Keratinocyte (primary cell): ENCODE measurements at regions not wholly inside any gene's neighbourhood (a gene's known extent, or its start where the extent isn't known, plus 50 kb on each side); places are given as distances from the start of the nearest gene placed in this dataset.

Experiments used
- DNase-seq: peaks from one replicate; pipeline ENCODE4 v3.0.0-alpha.2; 2011; ENCODE audit warnings: low read depth, missing footprints, low spot score
- FAIRE-seq: peaks from 2 replicates; lab custom pipeline; 2011; peaks lifted over from hg19 to GRCh38; lab: Jason Lieb, UNC
- H2AFZ ChIP-seq: 2 replicates; pipeline ENCODE4 v1.6.0; 2012; ENCODE audit warnings: low read length, control low read depth, inconsistent platforms; ENCODE audit not compliant: control insufficient read depth
- H3K27ac ChIP-seq: 2 replicates; pipeline ENCODE4 v1.5.1; 2011; ENCODE audit warnings: low read length; ENCODE audit not compliant: control insufficient read depth, insufficient read depth
- H3K27me3 ChIP-seq: 3 replicates; pipeline ENCODE4 v1.6.0; 2011; ENCODE audit warnings: low read length; ENCODE audit not compliant: control insufficient read depth, insufficient read depth; ENCODE audit errors: extremely low read depth
- H3K36me3 ChIP-seq, 2 experiments: 2 replicates in 1 of 2; 3 replicates in 1 of 2; pipeline ENCODE4 v1.5.1; 2011; ENCODE audit warnings: low read length in 2 of 2, mild to moderate bottlenecking in 1 of 2; ENCODE audit not compliant: control insufficient read depth in 2 of 2, insufficient read depth in 2 of 2; ENCODE audit errors: extremely low read depth in 1 of 2
- H3K4me1 ChIP-seq: 3 replicates; pipeline ENCODE4 v1.5.1; 2011; ENCODE audit warnings: low read length; ENCODE audit not compliant: control insufficient read depth, insufficient read depth; ENCODE audit errors: extremely low read depth
- H3K4me2 ChIP-seq: 3 replicates; pipeline ENCODE4 v1.6.0; 2011; ENCODE audit warnings: low read depth, low read length; ENCODE audit not compliant: control insufficient read depth, insufficient read depth; ENCODE audit errors: extremely low read depth
- H3K4me3 ChIP-seq, 3 experiments: fragments of 200-600 bp in 1 of 3; sonication (generic) in 1 of 3; 2 replicates in 2 of 3; 3 replicates in 1 of 3; pipeline ENCODE4 v1.5.1; 2011 to 2016; ENCODE audit warnings: low read length in 3 of 3, mild to moderate bottlenecking in 3 of 3, control low read depth in 2 of 3, inconsistent platforms in 1 of 3, low read depth in 1 of 3, mixed read lengths in 1 of 3, mixed run types in 1 of 3, moderate library complexity in 1 of 3; ENCODE audit not compliant: control insufficient read depth in 2 of 3, insufficient read depth in 2 of 3; ENCODE audit errors: extremely low read depth in 1 of 3
- H3K79me2 ChIP-seq: 2 replicates; pipeline ENCODE4 v1.6.0; 2012; ENCODE audit warnings: low read length; ENCODE audit not compliant: control insufficient read depth, insufficient read depth
- H3K9ac ChIP-seq: 3 replicates; pipeline ENCODE4 v1.6.0; 2011; ENCODE audit warnings: low read length; ENCODE audit not compliant: control insufficient read depth, insufficient read depth; ENCODE audit errors: extremely low read depth
- H3K9me1 ChIP-seq: 3 replicates; pipeline ENCODE4 v1.6.0; 2011; ENCODE audit warnings: low read length; ENCODE audit not compliant: control insufficient read depth, insufficient read depth; ENCODE audit errors: extremely low read depth
- H3K9me3 ChIP-seq: 2 replicates; pipeline ENCODE4 v1.5.1; 2012; ENCODE audit warnings: low read depth, low read length; ENCODE audit not compliant: control insufficient read depth
- H4K20me1 ChIP-seq: 3 replicates; pipeline ENCODE4 v1.6.0; 2011; ENCODE audit warnings: low read length; ENCODE audit not compliant: control insufficient read depth, insufficient read depth; ENCODE audit errors: extremely low read depth
- CTCF ChIP-seq, 3 experiments: IDR thresholded peaks in 1 of 3; conservative IDR thresholded peaks in 1 of 3; optimal IDR thresholded peaks in 1 of 3; 2 replicates in 2 of 3; 3 replicates in 1 of 3; pipeline versions ENCODE3 to v1.5.1; 2011; ENCODE audit warnings: low read length in 3 of 3, mild to moderate bottlenecking in 3 of 3, moderate library complexity in 2 of 3, control low read depth in 1 of 3, inconsistent platforms in 1 of 3; ENCODE audit not compliant: insufficient read depth in 2 of 3; ENCODE audit errors: extremely low read depth in 1 of 3
- EZH2 ChIP-seq: IDR thresholded peaks from one replicate; pipeline ENCODE4 v1.6.1; 2012; ENCODE audit warnings: inconsistent platforms, mild to moderate bottlenecking, low read length, moderate library complexity
- dilution Hi-C: fragments of 300-500 bp; cut with MboI; formaldehyde crosslinking; loops from one replicate; pipeline ENCODE4 v1.7.0; 2020; ENCODE audit warnings: low sequenced_read_pairs; ENCODE audit not compliant: extremely low pct_ligation_motif_present

- Histone ChIP-seq H3K4me2 (no peak overlapping the region), H3K27me3 (no peaks in the 10 kb centered on the region), H3K4me1 (no peaks in the 10 kb centered on the region), H3K27ac (no peak overlapping the region), H3K9ac (no peak overlapping the region), H3K9me1 (no peaks in the 10 kb centered on the region), H4K20me1 (no peaks in the 10 kb centered on the region), H2AFZ (no peak overlapping the region), H3K36me3 (no peaks in the 10 kb centered on the region), H3K4me3 (no peak overlapping the region), H3K9me3 (no peaks in the 10 kb centered on the region), H3K79me2 (no peaks in the 10 kb centered on the region)
- dilution Hi-C loops: no loop called here
- TF ChIP-seq EZH2 (no peak), CTCF (optimal IDR thresholded peaks at IDR 0.05 in 1 of 3, IDR thresholded peaks at IDR 0.05 in 1 of 3, conservative IDR thresholded peaks at IDR 0.05 in 1 of 3; ENCODE audit: extremely low read depth in 1 of 3, insufficient read depth in 2 of 3, low read length in 3 of 3) (no peak)
- DNase-seq (no peak), FAIRE-seq (no peak)
Measured at GRCh38 chr10:78319371-78319770, 285.7 kb downstream of the RPS24 start.

GRCh38 chr10:78319841-78320240 is 286.2 kb downstream of the RPS24 start:
- no peak overlapping the region for H3K4me3 ChIP-seq
- no peak overlapping the region for H3K27ac ChIP-seq
- no peaks in the 10 kb centered on the region for H3K36me3 ChIP-seq
- TF ChIP-seq CTCF (optimal IDR thresholded peaks at IDR 0.05 in 1 of 3, IDR thresholded peaks at IDR 0.05 in 1 of 3, conservative IDR thresholded peaks at IDR 0.05 in 1 of 3; ENCODE audit: extremely low read depth in 1 of 3, insufficient read depth in 2 of 3, low read length in 3 of 3) (no peak), EZH2 (no peak)
- H3K9ac ChIP-seq: no peak overlapping the region
- H3K4me1 ChIP-seq: no peaks in the 10 kb centered on the region
- H3K4me2 ChIP-seq: no peak overlapping the region
- H3K9me3 ChIP-seq: no peaks in the 10 kb centered on the region
- no peaks in the 10 kb centered on the region for H3K27me3 ChIP-seq
- no peaks in the 10 kb centered on the region for H3K79me2 ChIP-seq
- FAIRE-seq (no peak), DNase-seq (no peak)
- H3K9me1 ChIP-seq: no peaks in the 10 kb centered on the region
- H4K20me1 ChIP-seq: no peaks in the 10 kb centered on the region
- no peak overlapping the region for H2AFZ ChIP-seq
- dilution Hi-C loops: no loop called here
